ENCODE measurements at regions not wholly inside any gene's neighbourhood (a gene's known extent, or its start where the extent isn't known, plus 50 kb on each side); places are given as distances from the start of the nearest gene placed in this dataset.

GRCh38 chr4:89572224-89572858, 264.6 kb downstream of the SNCA start:
- TF ChIP-seq POLR2AphosphoS5 (IDR thresholded peaks at IDR 0.05; ENCODE audit: low read depth, low read length) (no peak), SIN3A (IDR thresholded peaks at IDR 0.05; ENCODE audit: borderline replicate concordance, insufficient read depth, low read length) (peak; percentile 59; the same call in 1 of the 2 replicates), TAF1 (IDR thresholded peaks at IDR 0.05; ENCODE audit: borderline replicate concordance, insufficient read depth, low read length) (no peak), FOXP2 (optimal IDR thresholded peaks at IDR 0.05; ENCODE audit: borderline replicate concordance, extremely low read depth, extremely low read length, insufficient read depth) (no peak)
- TF ChIP-seq, protein P1, sequence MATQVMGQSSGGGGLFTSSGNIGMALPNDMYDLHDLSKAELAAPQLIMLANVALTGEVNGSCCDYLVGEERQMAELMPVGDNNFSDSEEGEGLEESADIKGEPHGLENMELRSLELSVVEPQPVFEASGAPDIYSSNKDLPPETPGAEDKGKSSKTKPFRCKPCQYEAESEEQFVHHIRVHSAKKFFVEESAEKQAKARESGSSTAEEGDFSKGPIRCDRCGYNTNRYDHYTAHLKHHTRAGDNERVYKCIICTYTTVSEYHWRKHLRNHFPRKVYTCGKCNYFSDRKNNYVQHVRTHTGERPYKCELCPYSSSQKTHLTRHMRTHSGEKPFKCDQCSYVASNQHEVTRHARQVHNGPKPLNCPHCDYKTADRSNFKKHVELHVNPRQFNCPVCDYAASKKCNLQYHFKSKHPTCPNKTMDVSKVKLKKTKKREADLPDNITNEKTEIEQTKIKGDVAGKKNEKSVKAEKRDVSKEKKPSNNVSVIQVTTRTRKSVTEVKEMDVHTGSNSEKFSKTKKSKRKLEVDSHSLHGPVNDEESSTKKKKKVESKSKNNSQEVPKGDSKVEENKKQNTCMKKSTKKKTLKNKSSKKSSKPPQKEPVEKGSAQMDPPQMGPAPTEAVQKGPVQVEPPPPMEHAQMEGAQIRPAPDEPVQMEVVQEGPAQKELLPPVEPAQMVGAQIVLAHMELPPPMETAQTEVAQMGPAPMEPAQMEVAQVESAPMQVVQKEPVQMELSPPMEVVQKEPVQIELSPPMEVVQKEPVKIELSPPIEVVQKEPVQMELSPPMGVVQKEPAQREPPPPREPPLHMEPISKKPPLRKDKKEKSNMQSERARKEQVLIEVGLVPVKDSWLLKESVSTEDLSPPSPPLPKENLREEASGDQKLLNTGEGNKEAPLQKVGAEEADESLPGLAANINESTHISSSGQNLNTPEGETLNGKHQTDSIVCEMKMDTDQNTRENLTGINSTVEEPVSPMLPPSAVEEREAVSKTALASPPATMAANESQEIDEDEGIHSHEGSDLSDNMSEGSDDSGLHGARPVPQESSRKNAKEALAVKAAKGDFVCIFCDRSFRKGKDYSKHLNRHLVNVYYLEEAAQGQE (IDR thresholded peaks at IDR 0.05; ENCODE audit: insufficient read depth in 1 of 2, low read depth in 2 of 2, low read length in 2 of 2): no peak
